Keratinocyte (primary cell): ENCODE measurements at regions not wholly inside any gene's neighbourhood (a gene's known extent, or its start where the extent isn't known, plus 50 kb on each side); places are given as distances from the start of the nearest gene placed in this dataset.

Experiments used
- DNase-seq: peaks from one replicate; pipeline ENCODE4 v3.0.0-alpha.2; 2011; ENCODE audit warnings: low read depth, missing footprints, low spot score
- FAIRE-seq: peaks from 2 replicates; lab custom pipeline; 2011; peaks lifted over from hg19 to GRCh38; lab: Jason Lieb, UNC
- H2AFZ ChIP-seq: 2 replicates; pipeline ENCODE4 v1.6.0; 2012; ENCODE audit warnings: low read length, control low read depth, inconsistent platforms; ENCODE audit not compliant: control insufficient read depth
- H3K27ac ChIP-seq: 2 replicates; pipeline ENCODE4 v1.5.1; 2011; ENCODE audit warnings: low read length; ENCODE audit not compliant: control insufficient read depth, insufficient read depth
- H3K27me3 ChIP-seq: 3 replicates; pipeline ENCODE4 v1.6.0; 2011; ENCODE audit warnings: low read length; ENCODE audit not compliant: control insufficient read depth, insufficient read depth; ENCODE audit errors: extremely low read depth
- H3K36me3 ChIP-seq, 2 experiments: 2 replicates in 1 of 2; 3 replicates in 1 of 2; pipeline ENCODE4 v1.5.1; 2011; ENCODE audit warnings: low read length in 2 of 2, mild to moderate bottlenecking in 1 of 2; ENCODE audit not compliant: control insufficient read depth in 2 of 2, insufficient read depth in 2 of 2; ENCODE audit errors: extremely low read depth in 1 of 2
- H3K4me1 ChIP-seq: 3 replicates; pipeline ENCODE4 v1.5.1; 2011; ENCODE audit warnings: low read length; ENCODE audit not compliant: control insufficient read depth, insufficient read depth; ENCODE audit errors: extremely low read depth
- H3K4me2 ChIP-seq: 3 replicates; pipeline ENCODE4 v1.6.0; 2011; ENCODE audit warnings: low read depth, low read length; ENCODE audit not compliant: control insufficient read depth, insufficient read depth; ENCODE audit errors: extremely low read depth
- H3K4me3 ChIP-seq, 3 experiments: fragments of 200-600 bp in 1 of 3; sonication (generic) in 1 of 3; 2 replicates in 2 of 3; 3 replicates in 1 of 3; pipeline ENCODE4 v1.5.1; 2011 to 2016; ENCODE audit warnings: low read length in 3 of 3, mild to moderate bottlenecking in 3 of 3, control low read depth in 2 of 3, inconsistent platforms in 1 of 3, low read depth in 1 of 3, mixed read lengths in 1 of 3, mixed run types in 1 of 3, moderate library complexity in 1 of 3; ENCODE audit not compliant: control insufficient read depth in 2 of 3, insufficient read depth in 2 of 3; ENCODE audit errors: extremely low read depth in 1 of 3
- H3K79me2 ChIP-seq: 2 replicates; pipeline ENCODE4 v1.6.0; 2012; ENCODE audit warnings: low read length; ENCODE audit not compliant: control insufficient read depth, insufficient read depth
- H3K9ac ChIP-seq: 3 replicates; pipeline ENCODE4 v1.6.0; 2011; ENCODE audit warnings: low read length; ENCODE audit not compliant: control insufficient read depth, insufficient read depth; ENCODE audit errors: extremely low read depth
- H3K9me1 ChIP-seq: 3 replicates; pipeline ENCODE4 v1.6.0; 2011; ENCODE audit warnings: low read length; ENCODE audit not compliant: control insufficient read depth, insufficient read depth; ENCODE audit errors: extremely low read depth
- H3K9me3 ChIP-seq: 2 replicates; pipeline ENCODE4 v1.5.1; 2012; ENCODE audit warnings: low read depth, low read length; ENCODE audit not compliant: control insufficient read depth
- H4K20me1 ChIP-seq: 3 replicates; pipeline ENCODE4 v1.6.0; 2011; ENCODE audit warnings: low read length; ENCODE audit not compliant: control insufficient read depth, insufficient read depth; ENCODE audit errors: extremely low read depth
- EZH2 ChIP-seq: IDR thresholded peaks from one replicate; pipeline ENCODE4 v1.6.1; 2012; ENCODE audit warnings: inconsistent platforms, mild to moderate bottlenecking, low read length, moderate library complexity
- dilution Hi-C: fragments of 300-500 bp; cut with MboI; formaldehyde crosslinking; loops from one replicate; pipeline ENCODE4 v1.7.0; 2020; ENCODE audit warnings: low sequenced_read_pairs; ENCODE audit not compliant: extremely low pct_ligation_motif_present
- TF ChIP-seq, protein P1 (sequence below), 3 experiments: IDR thresholded peaks in 1 of 3; conservative IDR thresholded peaks in 1 of 3; optimal IDR thresholded peaks in 1 of 3; 2 replicates in 2 of 3; 3 replicates in 1 of 3; pipeline versions ENCODE3 to v1.5.1; 2011; ENCODE audit warnings: low read length in 3 of 3, mild to moderate bottlenecking in 3 of 3, moderate library complexity in 2 of 3, control low read depth in 1 of 3, inconsistent platforms in 1 of 3; ENCODE audit not compliant: insufficient read depth in 2 of 3; ENCODE audit errors: extremely low read depth in 1 of 3

DNA sequence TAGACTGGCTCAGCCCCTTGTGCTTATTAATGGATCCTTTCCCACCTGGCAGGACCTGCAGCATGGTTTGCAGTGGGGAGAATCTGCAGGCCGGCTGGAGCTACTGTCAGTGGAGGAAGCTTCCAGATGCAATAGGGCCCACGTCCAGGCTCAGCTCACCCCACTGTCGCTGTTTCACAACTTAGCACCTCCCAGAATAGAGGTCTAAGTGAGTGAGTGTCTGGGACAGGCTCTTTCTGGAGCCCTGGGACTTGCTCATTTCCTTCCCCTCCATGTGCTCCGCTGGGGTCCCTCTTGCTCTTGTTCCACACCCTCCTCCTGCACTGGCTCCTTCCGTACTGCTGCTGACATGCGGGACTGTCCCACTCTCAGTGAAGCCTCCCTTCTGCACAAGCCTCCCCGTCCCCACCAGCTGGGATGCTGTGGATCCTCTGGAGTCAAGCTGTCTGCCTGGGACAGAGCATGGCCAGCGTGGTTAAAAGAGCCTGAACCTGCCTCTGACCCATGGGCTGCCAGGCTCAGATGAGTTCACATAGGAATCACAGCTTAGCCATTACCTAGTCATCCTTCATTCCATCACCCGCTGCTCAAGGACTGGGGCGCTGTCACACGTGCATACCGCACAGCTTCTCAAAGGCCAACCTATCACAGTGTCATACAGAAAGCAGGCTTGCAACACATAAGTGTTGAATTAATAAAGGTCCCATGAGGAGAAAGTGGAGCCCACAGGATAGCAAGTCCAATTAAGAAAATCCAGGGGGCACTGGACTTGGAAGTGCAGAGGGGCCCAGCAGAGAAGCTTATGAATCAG, 135.9 kb downstream of the ACKR3 start:
- TF ChIP-seq EZH2: no peak
- TF ChIP-seq, protein P1, sequence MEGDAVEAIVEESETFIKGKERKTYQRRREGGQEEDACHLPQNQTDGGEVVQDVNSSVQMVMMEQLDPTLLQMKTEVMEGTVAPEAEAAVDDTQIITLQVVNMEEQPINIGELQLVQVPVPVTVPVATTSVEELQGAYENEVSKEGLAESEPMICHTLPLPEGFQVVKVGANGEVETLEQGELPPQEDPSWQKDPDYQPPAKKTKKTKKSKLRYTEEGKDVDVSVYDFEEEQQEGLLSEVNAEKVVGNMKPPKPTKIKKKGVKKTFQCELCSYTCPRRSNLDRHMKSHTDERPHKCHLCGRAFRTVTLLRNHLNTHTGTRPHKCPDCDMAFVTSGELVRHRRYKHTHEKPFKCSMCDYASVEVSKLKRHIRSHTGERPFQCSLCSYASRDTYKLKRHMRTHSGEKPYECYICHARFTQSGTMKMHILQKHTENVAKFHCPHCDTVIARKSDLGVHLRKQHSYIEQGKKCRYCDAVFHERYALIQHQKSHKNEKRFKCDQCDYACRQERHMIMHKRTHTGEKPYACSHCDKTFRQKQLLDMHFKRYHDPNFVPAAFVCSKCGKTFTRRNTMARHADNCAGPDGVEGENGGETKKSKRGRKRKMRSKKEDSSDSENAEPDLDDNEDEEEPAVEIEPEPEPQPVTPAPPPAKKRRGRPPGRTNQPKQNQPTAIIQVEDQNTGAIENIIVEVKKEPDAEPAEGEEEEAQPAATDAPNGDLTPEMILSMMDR (optimal IDR thresholded peaks at IDR 0.05 in 1 of 3, IDR thresholded peaks at IDR 0.05 in 1 of 3, conservative IDR thresholded peaks at IDR 0.05 in 1 of 3; ENCODE audit: extremely low read depth in 1 of 3, insufficient read depth in 2 of 3, low read length in 3 of 3): no peak
- no peaks in the 10 kb centered on the region for H3K79me2 ChIP-seq
- no peak overlapping the region for H3K9ac ChIP-seq
- dilution Hi-C loops: no loop called here
- DNase-seq (no peak), FAIRE-seq (no peak)
- no peaks in the 10 kb centered on the region for H4K20me1 ChIP-seq
- H3K27me3 ChIP-seq: no peaks in the 10 kb centered on the region
- no peaks in the 10 kb centered on the region for H3K9me1 ChIP-seq
- no peak overlapping the region for H2AFZ ChIP-seq
- H3K4me3 ChIP-seq: no peak overlapping the region
- H3K9me3 ChIP-seq: no peaks in the 10 kb centered on the region
- peaks cover 2% of the 10 kb centered on the region for H3K4me1 ChIP-seq
- H3K4me2 ChIP-seq: no peak overlapping the region
- no peaks in the 10 kb centered on the region for H3K36me3 ChIP-seq
- H3K27ac ChIP-seq: no peak overlapping the region

DNA sequence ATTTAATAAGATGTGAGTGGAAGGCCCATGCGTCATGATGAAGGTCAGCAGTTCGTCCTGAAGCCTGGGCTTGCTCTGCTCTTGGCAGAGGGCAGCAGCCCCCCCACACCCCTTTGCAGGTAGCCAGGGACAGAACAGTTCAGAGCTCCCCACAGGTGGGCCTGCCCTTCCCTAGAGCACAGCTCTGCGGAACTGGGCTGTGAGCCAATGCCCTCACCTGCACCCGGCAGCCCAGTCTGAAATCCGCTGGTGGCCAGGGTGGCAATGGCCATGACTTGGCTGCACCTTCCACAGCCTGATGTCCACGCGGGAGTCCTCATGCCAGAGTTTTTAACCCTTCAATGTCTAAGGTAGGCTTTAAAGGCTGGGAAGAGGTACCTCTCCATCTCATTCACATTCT, 136.7 kb downstream of the ACKR3 start:
- Histone ChIP-seq H3K9me1 (no peaks in the 10 kb centered on the region), H3K4me1 (peaks cover 5% of the 10 kb centered on the region), H2AFZ (no peak overlapping the region), H3K4me3 (no peak overlapping the region), H3K9me3 (no peaks in the 10 kb centered on the region), H3K9ac (no peak overlapping the region), H3K27ac (no peak overlapping the region), H3K79me2 (no peaks in the 10 kb centered on the region), H4K20me1 (no peaks in the 10 kb centered on the region), H3K27me3 (no peaks in the 10 kb centered on the region), H3K36me3 (no peaks in the 10 kb centered on the region), H3K4me2 (no peak overlapping the region)
- dilution Hi-C loops: no loop called here
- DNase-seq (no peak), FAIRE-seq (no peak)
- TF ChIP-seq, protein P1 (optimal IDR thresholded peaks at IDR 0.05 in 1 of 3, IDR thresholded peaks at IDR 0.05 in 1 of 3, conservative IDR thresholded peaks at IDR 0.05 in 1 of 3; ENCODE audit: extremely low read depth in 1 of 3, insufficient read depth in 2 of 3, low read length in 3 of 3): no peak
- TF ChIP-seq EZH2: no peak
